Esophagus squamous epithelium (tissue), 4 donors: ENCODE measurements at regions not wholly inside any gene's neighbourhood (a gene's known extent, or its start where the extent isn't known, plus 50 kb on each side); places are given as distances from the start of the nearest gene placed in this dataset.
"Not testable (repeated sequence)": the region's sequence is repeated elsewhere in the genome, so short reads cannot be mapped to it uniquely, and the experiment has no call there.

Experiments
- POLR2A ChIP-seq, 4 donors: fragments of 450-650 bp; IDR thresholded peaks; one replicate each; pipeline ENCODE4 v1.6.1; 2017; ENCODE audit warnings: antibody characterized with exemption in 4 of 4, mild to moderate bottlenecking in 4 of 4, moderate library complexity in 3 of 4
- TF ChIP-seq, protein P1 (sequence below), 6 experiments: fragments of 450-650 bp in 4 of 6; fragments of 200-600 bp in 2 of 6; sonication (generic) in 2 of 6; IDR thresholded peaks; one replicate each; pipeline ENCODE4 v1.5.1; 2016 to 2019; ENCODE audit warnings: antibody characterized with exemption in 6 of 6, mild to moderate bottlenecking in 4 of 6, moderate library complexity in 4 of 6

- TF ChIP-seq, protein P1, sequence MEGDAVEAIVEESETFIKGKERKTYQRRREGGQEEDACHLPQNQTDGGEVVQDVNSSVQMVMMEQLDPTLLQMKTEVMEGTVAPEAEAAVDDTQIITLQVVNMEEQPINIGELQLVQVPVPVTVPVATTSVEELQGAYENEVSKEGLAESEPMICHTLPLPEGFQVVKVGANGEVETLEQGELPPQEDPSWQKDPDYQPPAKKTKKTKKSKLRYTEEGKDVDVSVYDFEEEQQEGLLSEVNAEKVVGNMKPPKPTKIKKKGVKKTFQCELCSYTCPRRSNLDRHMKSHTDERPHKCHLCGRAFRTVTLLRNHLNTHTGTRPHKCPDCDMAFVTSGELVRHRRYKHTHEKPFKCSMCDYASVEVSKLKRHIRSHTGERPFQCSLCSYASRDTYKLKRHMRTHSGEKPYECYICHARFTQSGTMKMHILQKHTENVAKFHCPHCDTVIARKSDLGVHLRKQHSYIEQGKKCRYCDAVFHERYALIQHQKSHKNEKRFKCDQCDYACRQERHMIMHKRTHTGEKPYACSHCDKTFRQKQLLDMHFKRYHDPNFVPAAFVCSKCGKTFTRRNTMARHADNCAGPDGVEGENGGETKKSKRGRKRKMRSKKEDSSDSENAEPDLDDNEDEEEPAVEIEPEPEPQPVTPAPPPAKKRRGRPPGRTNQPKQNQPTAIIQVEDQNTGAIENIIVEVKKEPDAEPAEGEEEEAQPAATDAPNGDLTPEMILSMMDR (IDR thresholded peaks at IDR 0.05), result not testable (repeated sequence)
- TF ChIP-seq POLR2A (IDR thresholded peaks at IDR 0.05), result not testable (repeated sequence)
These were observed 3953.8 kb upstream of the TPTE start for GRCh38 chr21:6567542-6567941.
